Adrenal gland (tissue), 9 donors: ENCODE measurements at regions not wholly inside any gene's neighbourhood (a gene's known extent, or its start where the extent isn't known, plus 50 kb on each side); places are given as distances from the start of the nearest gene placed in this dataset.

ENCODE experiments used
- DNase-seq, 7 donors: peaks; one replicate each; pipeline ENCODE4 v3.0.0-alpha.2; 2019 to 2020
- H3K27ac ChIP-seq, 5 donors: fragments of 200-600 bp; sonication (generic) in 4 of 5; 1 replicate in 3 of 5; 2 replicates in 2 of 5; pipeline versions ENCODE4 v1.5.1 to v1.8.0; 2016 to 2020; ENCODE audit warnings: mild to moderate bottlenecking in 1 of 5
- H3K27me3 ChIP-seq: fragments of 200-600 bp; 2 replicates; pipeline ENCODE4 v1.8.0; 2021
- H3K36me3 ChIP-seq, 2 donors: fragments of 200-600 bp; replicated peaks in 1 of 2; 1 replicate in 1 of 2; 2 replicates in 1 of 2; pipeline versions ENCODE4 v1.5.1 to v1.8.0; 2018 to 2022
- H3K4me1 ChIP-seq, 2 donors: fragments of 200-600 bp; replicated peaks in 1 of 2; 1 replicate in 1 of 2; 2 replicates in 1 of 2; pipeline versions ENCODE4 v1.5.1 to v1.8.0; 2018 to 2021
- H3K4me3 ChIP-seq, 4 donors: fragments of 200-600 bp; sonication (generic) in 3 of 4; one replicate each; pipeline ENCODE4 v1.5.1; 2016 to 2018
- H3K9me3 ChIP-seq, 3 donors: fragments of 200-600 bp; sonication (generic) in 1 of 3; replicated peaks in 1 of 3; 1 replicate in 2 of 3; 2 replicates in 1 of 3; pipeline versions ENCODE4 v1.5.1 to v1.8.0; 2016 to 2021
- CTCF ChIP-seq, 6 experiments: fragments of 450-650 bp in 4 of 6; fragments of 200-600 bp in 2 of 6; sonication (generic) in 1 of 6; IDR thresholded peaks; 1 replicate in 5 of 6; 2 replicates in 1 of 6; pipeline versions ENCODE4 v1.5.1 to v1.8.0; 2016 to 2021; ENCODE audit warnings: antibody characterized with exemption in 6 of 6, mild to moderate bottlenecking in 2 of 6, moderate library complexity in 1 of 6
- POLR2A ChIP-seq, 2 donors: fragments of 450-650 bp; IDR thresholded peaks; one replicate each; pipeline ENCODE4 v1.6.1; 2017; ENCODE audit warnings: antibody characterized with exemption in 2 of 2, mild to moderate bottlenecking in 2 of 2, moderate library complexity in 1 of 2
- WGBS, 4 donors: extraction: QIAGEN DNeasy Blood & Tissue Kit in 2 of 4; methylation state at CpG; one replicate each; pipeline versions ENCODE4 v1.1.5 to v1.1.7; 2013 to 2017; 5-methylcytosine and 5-hydroxymethylcytosine counted together
- intact Hi-C, 2 donors: fragments of 100-400 bp; cut with DNase I; formaldehyde crosslinking; loops; one replicate each; pipeline versions ENCODE4 v1.14.1 to v1.15.0; 2022 to 2023
- donor health status: healthy with polysubstance abuse.
- donor health status: Bipolar disorder and iron deficiency.
- donor health status: DM: yes; HTN: yes; CAD: no.
- donor health status: DM: no; HTN: no; CAD: no.
- donor health status: DM: no; HTN: no; CAD: no.

- TF ChIP-seq POLR2A (IDR thresholded peaks at IDR 0.05), result no peak
- no peak for TF ChIP-seq CTCF (IDR thresholded peaks at IDR 0.05)
- 57 to 66% (median 64%) methylated on average over 4 of the region's 4 CpGs for WGBS, 4 donors
- DNase-seq, result no peak
- H3K9me3 ChIP-seq, result no peaks in the 10 kb centered on the region
- no peaks in the 10 kb centered on the region for H3K27me3 ChIP-seq
- no peak overlapping the region for H3K4me3 ChIP-seq
- intact Hi-C loops, result no loop called here
- no peak overlapping the region for H3K27ac ChIP-seq
- no peaks in the 10 kb centered on the region for H3K36me3 ChIP-seq
- H3K4me1 ChIP-seq, result no peaks in the 10 kb centered on the region
Observed at GRCh38 chr1:68975212-68975933, 478.5 kb upstream of the DEPDC1 start.

GRCh38 chr1:68976916-68977610, 480.2 kb upstream of the DEPDC1 start:
- WGBS, 4 donors, result 83 to 87% (median 85%) methylated on average over 4 of the region's 4 CpGs
- Histone ChIP-seq H3K4me1 (no peaks in the 10 kb centered on the region), H3K27ac (no peak overlapping the region), H3K4me3 (no peak overlapping the region), H3K27me3 (no peaks in the 10 kb centered on the region), H3K36me3 (no peaks in the 10 kb centered on the region), H3K9me3 (no peaks in the 10 kb centered on the region)
- intact Hi-C loops, result no loop called here
- no peak for TF ChIP-seq CTCF (IDR thresholded peaks at IDR 0.05)
- no peak for TF ChIP-seq POLR2A (IDR thresholded peaks at IDR 0.05)
- no peak for DNase-seq

- DNase-seq, result no peak
- 89 to 94% (median 92%) methylated on average over 1 of the region's 1 CpG for WGBS, 4 donors
- intact Hi-C loops, result no loop called here
- H3K9me3 ChIP-seq, result no peaks in the 10 kb centered on the region
- H3K27me3 ChIP-seq, result no peaks in the 10 kb centered on the region
- no peaks in the 10 kb centered on the region for H3K4me1 ChIP-seq
- no peaks in the 10 kb centered on the region for H3K36me3 ChIP-seq
- no peak overlapping the region for H3K27ac ChIP-seq
- TF ChIP-seq POLR2A (IDR thresholded peaks at IDR 0.05) (no peak), CTCF (IDR thresholded peaks at IDR 0.05) (no peak)
- no peak overlapping the region for H3K4me3 ChIP-seq
Observed at GRCh38 chr1:68979891-68980290, 483.0 kb upstream of the DEPDC1 start.

- 92 to 100% (median 94%) methylated on average over 2 of the region's 2 CpGs for WGBS, 4 donors
- H3K9me3 ChIP-seq, result no peaks in the 10 kb centered on the region
Observed at GRCh38 chr1:68984289-68984688, 487.4 kb upstream of the DEPDC1 start.

More at GRCh38 chr1:68984289-68984688, 487.4 kb upstream of the DEPDC1 start:
- H3K4me1 ChIP-seq, result no peaks in the 10 kb centered on the region
- TF ChIP-seq POLR2A (IDR thresholded peaks at IDR 0.05), result no peak
- no peak for TF ChIP-seq CTCF (IDR thresholded peaks at IDR 0.05)
- DNase-seq, result no peak
- no peak overlapping the region for H3K27ac ChIP-seq
- H3K36me3 ChIP-seq, result no peaks in the 10 kb centered on the region
- intact Hi-C loops, result no loop called here
- no peak overlapping the region for H3K4me3 ChIP-seq
- no peaks in the 10 kb centered on the region for H3K27me3 ChIP-seq
